HCT116 (cell line): ENCODE measurements at regions not wholly inside any gene's neighbourhood (a gene's known extent, or its start where the extent isn't known, plus 50 kb on each side); places are given as distances from the start of the nearest gene placed in this dataset.

Source experiments
- ATAC-seq: fragments of 200-7000 bp; cut with Tn5 transposase; 2 replicates; pipeline ENCODE4 v1.9.1; 2020; ENCODE audit warnings: mild to moderate bottlenecking, moderate library complexity
- BruUV-seq: library from RNA; stranded (reverse); fragments of 400-500 nt; replicated peaks from 2 replicates; lab custom pipeline; 2021; lab: Mats Ljungman, UMichigan
- CTCF ChIA-PET: fragments of 300-600 bp; sonication (Branson Sonifier 250); formaldehyde crosslinking; loops from one replicate; lab custom pipeline; 2021; ENCODE audit warnings: antibody characterized with exemption; lab: Charles Lee
- POLR2A ChIA-PET: fragments of 300-600, 350-600 bp; sonication (Branson Sonifier 250); formaldehyde crosslinking; loops from one replicate; lab custom pipeline; 2021; ENCODE audit warnings: antibody characterized with exemption; lab: Charles Lee
- RAD21 ChIA-PET, 2 experiments: fragments of 300-600 bp; sonication (Branson Sonifier 250); formaldehyde crosslinking; loops; one replicate each; lab custom pipeline; 2023; ENCODE audit warnings: low total read pairs in 2 of 2; ENCODE audit not compliant: uncharacterized antibody in 2 of 2, unreplicated experiment in 2 of 2, low non-redundant PET in 1 of 2; lab: Charles Lee
- DNase-seq: peaks from one replicate; pipeline ENCODE4 v3.0.0-alpha.2; 2010; ENCODE audit warnings: low read depth, low spot score
- H2AFZ ChIP-seq: fragments of 200-600 bp; shearing (Covaris generic), sonication (generic); 2 replicates; pipeline ENCODE4 v1.6.1; 2017; ENCODE audit warnings: low read depth, mixed run types, mixed read lengths, antibody characterized with exemption, low read length; ENCODE audit not compliant: poor library complexity, severe bottlenecking
- H3K27ac ChIP-seq: 2 replicates; pipeline ENCODE4 v1.5.1; 2012; ENCODE audit warnings: low read depth, low read length
- H3K27me3 ChIP-seq: fragments of 200-600 bp; sonication (generic); 2 replicates; pipeline ENCODE4 v1.6.1; 2016; ENCODE audit warnings: mixed run types, low read length, mixed read lengths; ENCODE audit not compliant: insufficient read depth
- H3K36me3 ChIP-seq, 2 experiments: fragments of 200-500 bp in 1 of 2; fragments of 200-600 bp in 1 of 2; sonication (Bioruptor generic) in 1 of 2; sonication (generic) in 1 of 2; 2 replicates each; pipeline versions ENCODE4 v1.5.1 to v1.6.1; 2014 to 2016; ENCODE audit warnings: low read length in 2 of 2, inconsistent platforms in 1 of 2, mixed read lengths in 1 of 2, mixed run types in 1 of 2; ENCODE audit not compliant: insufficient read depth in 2 of 2, control insufficient read depth in 1 of 2
- H3K4me1 ChIP-seq, 2 experiments: fragments of 200-600 bp in 1 of 2; sonication (generic) in 1 of 2; 2 replicates each; pipeline versions ENCODE4 v1.5.1 to v1.6.1; 2012 to 2017; ENCODE audit warnings: low read length in 2 of 2, inconsistent platforms in 1 of 2, mild to moderate bottlenecking in 1 of 2, mixed read lengths in 1 of 2, mixed run types in 1 of 2, moderate library complexity in 1 of 2; ENCODE audit not compliant: insufficient read depth in 2 of 2, control insufficient read depth in 1 of 2
- H3K4me2 ChIP-seq: fragments of 200-600 bp; sonication (generic); 2 replicates; pipeline ENCODE4 v1.6.1; 2017; ENCODE audit warnings: mixed run types, low read length, mixed read lengths
- H3K4me3 ChIP-seq, 2 experiments: fragments of 200-600 bp in 1 of 2; sonication (generic) in 1 of 2; replicated peaks in 1 of 2; 2 replicates each; pipeline ENCODE4 v1.5.1; 2011 to 2016; ENCODE audit warnings: low read length in 2 of 2, control low read depth in 1 of 2, low read depth in 1 of 2, mild to moderate bottlenecking in 1 of 2, mixed read lengths in 1 of 2, mixed run types in 1 of 2
- H3K79me2 ChIP-seq: fragments of 200-600 bp; sonication (generic); 2 replicates; pipeline ENCODE4 v1.6.1; 2017; ENCODE audit warnings: mild to moderate bottlenecking, mixed run types, low read length, moderate library complexity, mixed read lengths; ENCODE audit not compliant: insufficient read depth
- H3K9ac ChIP-seq: fragments of 200-600 bp; sonication (generic); 2 replicates; pipeline ENCODE4 v1.6.1; 2016; ENCODE audit warnings: low read length, mixed read lengths
- H3K9me2 ChIP-seq: fragments of 200-600 bp; sonication (generic), shearing (Covaris generic); 2 replicates; pipeline ENCODE4 v1.6.1; 2017; ENCODE audit warnings: mixed run types, mild to moderate bottlenecking, moderate library complexity; ENCODE audit not compliant: insufficient read depth
- H3K9me3 ChIP-seq, 2 experiments: fragments of 200-500 bp in 1 of 2; fragments of 200-600 bp in 1 of 2; sonication (Bioruptor generic) in 1 of 2; sonication (generic) in 1 of 2; 2 replicates each; pipeline ENCODE4 v1.6.1; 2014 to 2017; ENCODE audit warnings: low read length in 2 of 2, mixed read lengths in 2 of 2, inconsistent platforms in 1 of 2, low read depth in 1 of 2, mild to moderate bottlenecking in 1 of 2, mixed run types in 1 of 2, moderate library complexity in 1 of 2; ENCODE audit not compliant: control insufficient read depth in 1 of 2, insufficient read depth in 1 of 2
- H4K20me1 ChIP-seq: fragments of 200-600 bp; sonication (generic), shearing (Covaris generic); 2 replicates; pipeline ENCODE4 v1.6.1; 2017; ENCODE audit warnings: mixed run types, mild to moderate bottlenecking, moderate library complexity; ENCODE audit not compliant: insufficient read depth
- CBX3 ChIP-seq: IDR thresholded peaks from 2 replicates; pipeline ENCODE4 v1.6.1; 2012; ENCODE audit warnings: low read depth
- CEBPB ChIP-seq: IDR thresholded peaks from 2 replicates; pipeline ENCODE4 v1.6.1; 2012; ENCODE audit warnings: low read depth
- CTCF ChIP-seq, 3 experiments: fragments of 200-600 bp in 1 of 3; sonication (generic) in 1 of 3; IDR thresholded peaks in 2 of 3; conservative IDR thresholded peaks in 1 of 3; 2 replicates each; pipeline ENCODE4 v1.5.1; 2012 to 2017; ENCODE audit warnings: low read depth in 2 of 3, low read length in 2 of 3, antibody characterized with exemption in 1 of 3, borderline replicate concordance in 1 of 3, control low read depth in 1 of 3, mild to moderate bottlenecking in 1 of 3, mixed read lengths in 1 of 3, mixed run types in 1 of 3, moderate library complexity in 1 of 3; ENCODE audit not compliant: insufficient read depth in 1 of 3
- EGR1 ChIP-seq: IDR thresholded peaks from 2 replicates; pipeline ENCODE4 v1.6.1; 2012; ENCODE audit warnings: low read depth
- ELF1 ChIP-seq: IDR thresholded peaks from 2 replicates; pipeline ENCODE4 v1.6.1; 2012; ENCODE audit warnings: low read depth, borderline replicate concordance
- EZH2phosphoT487 ChIP-seq: fragments of 200-600 bp; IDR thresholded peaks from 2 replicates; pipeline ENCODE4 v1.6.1; 2018; ENCODE audit warnings: antibody characterized with exemption, borderline replicate concordance
- FOSL1 ChIP-seq: IDR thresholded peaks from 2 replicates; pipeline ENCODE4 v1.6.1; 2012; ENCODE audit warnings: low read depth
- MAX ChIP-seq: IDR thresholded peaks from 2 replicates; pipeline ENCODE4 v1.6.1; 2012
- POLR2A ChIP-seq: IDR thresholded peaks from 2 replicates; pipeline ENCODE4 v1.7.0; 2011; ENCODE audit warnings: borderline replicate concordance; ENCODE audit not compliant: insufficient read depth, insufficient read length; ENCODE audit errors: extremely low read depth
- REST ChIP-seq: IDR thresholded peaks from 2 replicates; pipeline ENCODE4 v1.6.1; 2012; ENCODE audit warnings: low read depth
- SIN3A ChIP-seq: IDR thresholded peaks from 2 replicates; pipeline ENCODE4 v1.6.1; 2012; ENCODE audit warnings: low read depth
- SP1 ChIP-seq: IDR thresholded peaks from 2 replicates; pipeline ENCODE4 v1.6.1; 2012; ENCODE audit warnings: low read depth
- SRF ChIP-seq: IDR thresholded peaks from 2 replicates; pipeline ENCODE4 v1.6.1; 2012; ENCODE audit warnings: low read depth
- TCF7L2 ChIP-seq: IDR thresholded peaks from 2 replicates; pipeline ENCODE4 v1.7.0; 2011; ENCODE audit warnings: borderline replicate concordance, inconsistent platforms; ENCODE audit not compliant: insufficient read depth, insufficient read length; ENCODE audit errors: extremely low read depth
- YY1 ChIP-seq: IDR thresholded peaks from 2 replicates; pipeline ENCODE4 v1.6.1; 2011; ENCODE audit warnings: low read length, low read depth, moderate library complexity, mild to moderate bottlenecking; ENCODE audit not compliant: insufficient replicate concordance; ENCODE audit errors: extremely low read depth
- ZBTB33 ChIP-seq: IDR thresholded peaks from 2 replicates; pipeline ENCODE4 v1.6.1; 2011; ENCODE audit warnings: mild to moderate bottlenecking, low read length, moderate library complexity; ENCODE audit not compliant: insufficient replicate concordance; ENCODE audit errors: extremely low read depth
- ZFX ChIP-seq: fragments of 450-650 bp; IDR thresholded peaks from 2 replicates; pipeline ENCODE4 v1.6.1; 2017
- ZNF274 ChIP-seq: fragments of 200-500 bp; sonication (Bioruptor generic); IDR thresholded peaks from 2 replicates; pipeline ENCODE4 v1.6.1; 2014; ENCODE audit warnings: mild to moderate bottlenecking, low read depth, low read length, inconsistent platforms
- intact Hi-C: fragments of 100-400 bp; cut with micrococcal nuclease; formaldehyde crosslinking; loops from 2 replicates; pipeline ENCODE4 v1.10.0; 2022

- ChIA-PET RAD21 (no interaction called here), CTCF (no interaction called here), POLR2A (no interaction called here)
- Histone ChIP-seq H3K4me2 (no peak overlapping the region), H2AFZ (no peak overlapping the region), H3K27me3 (no peaks in the 10 kb centered on the region), H3K36me3 (no peaks in the 10 kb centered on the region), H3K9me2 (no peaks in the 10 kb centered on the region), H3K27ac (no peak overlapping the region), H3K4me1 (no peaks in the 10 kb centered on the region), H4K20me1 (no peaks in the 10 kb centered on the region), H3K9ac (no peak overlapping the region), H3K9me3 (peaks cover 14 to 20% of the 10 kb centered on the region in 2 experiments; a peak in 3 of 4 replicates), H3K4me3 (no peak overlapping the region), H3K79me2 (no peaks in the 10 kb centered on the region)
- DNase-seq (no peak), ATAC-seq (no peak)
- no TSS peak for BruUV-seq
- TF ChIP-seq YY1, result no peak
- TF ChIP-seq SRF, result no peak
- TF ChIP-seq EZH2phosphoT487, result no peak
- no peak for TF ChIP-seq ZNF274
- no peak for TF ChIP-seq EGR1
- no peak for TF ChIP-seq POLR2A
- no peak for TF ChIP-seq ELF1
- TF ChIP-seq SP1, result no peak
- no peak for TF ChIP-seq SIN3A
- TF ChIP-seq TCF7L2, result no peak
- no peak for TF ChIP-seq REST
- no peak for TF ChIP-seq CBX3
- no peak for TF ChIP-seq ZBTB33
- no peak for TF ChIP-seq FOSL1
- no peak for TF ChIP-seq MAX
- TF ChIP-seq CTCF (IDR thresholded peaks at IDR 0.05 in 2 of 3, conservative IDR thresholded peaks at IDR 0.05 in 1 of 3; ENCODE audit: borderline replicate concordance in 1 of 3, insufficient read depth in 1 of 3, low read depth in 2 of 3, low read length in 2 of 3), result no peak
- no peak for TF ChIP-seq CEBPB
- no peak for TF ChIP-seq ZFX
- intact Hi-C loops, result no loop called here
Measured at GRCh38 chr14:86168371-86168770, 638.4 kb downstream of the FLRT2 start.
